Cardiac fibroblast (primary cell): ENCODE measurements at regions not wholly inside any gene's neighbourhood (a gene's known extent, or its start where the extent isn't known, plus 50 kb on each side); places are given as distances from the start of the nearest gene placed in this dataset.
"Not testable (repeated sequence)": the region's sequence is repeated elsewhere in the genome, so short reads cannot be mapped to it uniquely, and the experiment has no call there.

ENCODE experiments used
- DNase-seq, 2 donors: peaks; one replicate each; pipeline versions ENCODE4 v3.0.0 to v3.0.0-alpha.2; 2010; ENCODE audit warnings: low read depth in 2 of 2
- H3K4me3 ChIP-seq, 2 donors: replicated peaks in 1 of 2; 1 replicate in 1 of 2; 2 replicates in 1 of 2; pipeline ENCODE4 v1.5.1; 2011; ENCODE audit warnings: low read depth in 2 of 2, low read length in 2 of 2, mild to moderate bottlenecking in 2 of 2, moderate library complexity in 1 of 2
- TF ChIP-seq, protein P1 (sequence below): IDR thresholded peaks from one replicate; pipeline ENCODE4 v1.5.1; 2011; ENCODE audit warnings: low read depth, mild to moderate bottlenecking, low read length, inconsistent platforms

DNA sequence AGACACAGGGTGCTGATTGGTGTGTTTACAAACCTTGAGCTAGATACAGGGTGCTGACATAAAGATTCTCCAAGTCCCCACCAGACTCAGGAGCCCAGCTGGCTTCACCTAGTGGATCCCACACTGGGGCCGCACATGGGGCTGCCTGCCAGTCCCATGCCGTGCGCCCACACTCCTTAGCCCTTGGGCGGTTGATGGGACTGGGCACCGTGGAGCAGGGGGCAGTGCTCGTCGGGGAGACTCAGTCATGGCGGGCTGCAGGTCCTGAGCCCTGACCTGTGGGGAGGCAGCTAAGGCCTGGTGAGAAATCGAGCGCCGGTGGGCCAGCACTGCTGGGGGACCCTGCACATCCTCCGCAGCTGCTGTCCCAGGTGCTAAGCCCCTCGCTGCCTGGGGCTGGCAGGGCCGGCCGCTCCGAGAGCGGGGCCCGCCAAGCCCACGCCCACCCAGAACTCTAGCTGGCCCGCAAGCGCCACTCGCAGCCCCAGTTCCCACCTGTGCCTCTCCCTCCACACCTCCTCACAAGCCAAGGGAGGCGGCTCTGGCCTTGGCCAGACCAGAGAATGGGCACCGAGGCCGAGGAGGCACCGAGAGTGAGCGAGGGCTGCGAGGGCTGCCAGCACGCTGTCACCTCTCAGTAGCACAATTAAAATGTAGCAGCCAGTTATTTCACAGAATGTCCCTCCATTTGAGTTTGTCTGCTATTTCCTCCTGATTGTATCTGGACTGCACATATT, 76.1 kb upstream of the PNPLA4 start:
- no peak for DNase-seq
- TF ChIP-seq, protein P1, sequence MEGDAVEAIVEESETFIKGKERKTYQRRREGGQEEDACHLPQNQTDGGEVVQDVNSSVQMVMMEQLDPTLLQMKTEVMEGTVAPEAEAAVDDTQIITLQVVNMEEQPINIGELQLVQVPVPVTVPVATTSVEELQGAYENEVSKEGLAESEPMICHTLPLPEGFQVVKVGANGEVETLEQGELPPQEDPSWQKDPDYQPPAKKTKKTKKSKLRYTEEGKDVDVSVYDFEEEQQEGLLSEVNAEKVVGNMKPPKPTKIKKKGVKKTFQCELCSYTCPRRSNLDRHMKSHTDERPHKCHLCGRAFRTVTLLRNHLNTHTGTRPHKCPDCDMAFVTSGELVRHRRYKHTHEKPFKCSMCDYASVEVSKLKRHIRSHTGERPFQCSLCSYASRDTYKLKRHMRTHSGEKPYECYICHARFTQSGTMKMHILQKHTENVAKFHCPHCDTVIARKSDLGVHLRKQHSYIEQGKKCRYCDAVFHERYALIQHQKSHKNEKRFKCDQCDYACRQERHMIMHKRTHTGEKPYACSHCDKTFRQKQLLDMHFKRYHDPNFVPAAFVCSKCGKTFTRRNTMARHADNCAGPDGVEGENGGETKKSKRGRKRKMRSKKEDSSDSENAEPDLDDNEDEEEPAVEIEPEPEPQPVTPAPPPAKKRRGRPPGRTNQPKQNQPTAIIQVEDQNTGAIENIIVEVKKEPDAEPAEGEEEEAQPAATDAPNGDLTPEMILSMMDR, result no peak
- H3K4me3 ChIP-seq, result no peak overlapping the region

DNA sequence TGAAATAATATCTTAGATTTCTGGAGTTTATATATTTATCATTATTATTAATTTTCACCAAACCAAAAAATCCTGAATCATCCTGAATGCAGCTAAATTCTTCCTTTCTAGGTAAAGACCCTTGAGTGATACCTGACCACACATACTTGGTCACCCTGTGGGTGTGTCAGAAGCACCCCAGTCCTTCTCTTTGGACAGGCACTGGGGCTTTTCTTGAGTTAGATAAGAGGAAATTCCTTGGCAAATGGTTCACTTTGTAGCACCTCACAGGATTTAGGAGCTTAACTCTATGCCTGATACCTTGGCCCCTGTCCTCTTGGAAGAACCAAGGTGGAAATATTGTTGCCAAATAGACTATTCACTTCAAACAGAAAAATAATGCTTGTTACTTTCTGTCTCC, 69.6 kb upstream of the PNPLA4 start:
- H3K4me3 ChIP-seq, result no peak overlapping the region
- TF ChIP-seq, protein P1, result no peak
- no peak for DNase-seq

DNA sequence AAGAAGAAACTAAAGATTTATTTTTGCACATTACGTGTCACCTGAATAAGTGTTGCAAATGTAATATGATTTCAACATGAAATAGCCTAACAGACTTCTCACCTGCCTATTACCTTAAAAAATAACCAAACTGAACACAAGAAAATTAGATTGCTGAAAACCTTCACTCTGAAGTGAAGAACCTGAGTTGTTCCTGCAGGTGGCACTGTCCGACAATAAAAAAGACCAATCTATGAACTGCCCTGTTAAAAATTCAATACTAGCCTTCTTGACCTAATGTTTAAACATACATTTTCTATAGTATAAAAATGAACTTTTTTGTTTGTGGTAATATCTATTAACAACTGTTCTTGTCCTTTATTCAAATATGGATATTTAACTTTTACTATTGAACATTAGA, 69.2 kb upstream of the PNPLA4 start:
- TF ChIP-seq, protein P1, result peak; percentile 14
- H3K4me3 ChIP-seq, result no peak overlapping the region
- DNase-seq, result peak; percentile 46 to 51

DNA sequence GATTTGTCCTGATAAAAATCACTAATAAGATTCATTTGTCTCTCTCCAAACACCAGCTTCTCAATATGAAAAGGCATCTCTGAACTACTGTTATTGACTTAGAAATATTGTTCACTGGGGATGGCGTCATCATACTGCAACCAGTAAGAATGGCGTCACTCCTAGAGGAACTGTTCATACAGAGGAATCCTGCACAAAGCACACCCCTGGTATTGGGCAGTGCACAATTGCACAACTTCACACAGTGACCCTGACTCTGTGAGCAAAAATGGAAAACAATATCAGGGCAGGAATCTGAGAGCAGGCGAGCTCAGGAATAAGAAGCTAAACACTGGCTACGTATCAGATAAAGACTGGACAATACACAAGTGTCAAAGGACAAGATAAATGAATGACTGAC, 66.7 kb upstream of the PNPLA4 start:
- no peak overlapping the region for H3K4me3 ChIP-seq
- no peak for DNase-seq
- TF ChIP-seq, protein P1, result no peak

DNA sequence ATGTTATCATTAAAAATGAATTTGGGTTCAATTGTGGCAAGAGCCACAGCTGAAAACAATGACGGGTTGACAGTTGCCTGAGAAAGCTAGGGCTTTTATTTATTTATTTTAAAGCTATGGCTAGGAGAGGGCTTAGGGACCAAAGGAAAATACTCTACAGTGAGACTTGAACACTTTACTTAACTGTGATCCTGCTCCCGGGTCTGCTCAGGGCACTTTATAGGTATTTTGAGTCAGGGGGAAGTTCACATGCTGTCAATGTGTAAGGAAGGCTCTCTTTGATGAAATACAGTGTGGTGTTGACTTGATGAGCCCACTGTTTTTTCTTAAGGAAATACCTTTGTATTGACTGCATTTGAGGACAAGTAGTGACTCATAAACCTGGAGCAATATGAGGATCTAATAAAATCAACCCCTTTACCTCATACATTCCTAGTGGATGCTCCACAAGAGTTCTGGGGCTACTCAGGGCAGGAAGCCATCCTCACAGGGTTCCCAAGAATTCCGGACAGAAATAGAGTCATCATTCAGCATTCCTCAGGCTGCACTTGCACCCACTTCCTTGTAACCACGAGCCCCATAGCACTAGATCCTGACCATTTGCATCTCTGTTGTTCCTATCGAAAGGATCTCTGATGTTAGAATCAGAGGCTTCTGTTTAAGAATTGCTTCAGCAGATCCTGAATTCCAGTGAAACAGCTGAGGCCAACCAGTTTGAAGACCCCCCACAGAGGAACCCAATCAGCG, 61.0 kb upstream of the PNPLA4 start:
- not testable (repeated sequence) for H3K4me3 ChIP-seq, DNase-seq

DNA sequence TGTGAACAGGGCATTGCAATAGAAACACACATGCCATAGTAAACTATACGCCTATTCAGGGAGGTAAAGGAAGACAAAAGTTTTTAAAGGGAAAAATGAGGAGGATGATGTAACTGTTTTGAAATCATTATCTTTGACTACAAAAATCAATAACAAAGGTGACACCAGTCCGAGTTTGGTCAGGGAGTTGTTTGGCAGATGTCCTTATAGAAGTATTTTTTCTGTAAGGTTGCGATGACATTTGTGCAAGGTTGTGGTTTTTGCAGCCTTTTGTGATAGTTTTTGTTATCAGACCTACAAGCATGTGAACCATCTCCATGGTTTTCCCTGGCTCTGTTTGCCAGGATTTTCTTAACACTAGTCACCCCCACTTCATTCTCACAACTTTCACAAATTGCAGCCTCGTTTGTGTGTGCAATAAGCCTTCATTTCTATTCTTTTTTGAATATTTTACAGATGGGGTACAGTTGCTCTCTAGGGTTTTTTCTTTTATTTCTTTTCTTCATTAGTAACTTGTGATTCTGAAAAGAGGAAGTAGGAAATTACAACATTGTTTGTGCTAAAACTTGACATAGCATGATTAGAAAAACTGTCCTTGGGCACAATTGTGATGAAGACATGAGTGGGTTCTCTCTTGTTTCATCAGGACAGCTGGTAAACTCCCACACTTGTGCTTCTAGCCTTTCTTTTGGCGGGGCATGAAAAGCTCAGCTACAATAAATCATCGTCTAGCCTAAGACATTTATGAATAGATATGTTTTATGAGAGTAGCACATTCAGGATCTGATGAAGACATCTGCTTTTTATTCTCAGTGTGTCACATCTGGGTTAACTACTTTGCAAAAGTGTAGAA, 60.2 kb upstream of the PNPLA4 start:
- DNase-seq, result no peak
- TF ChIP-seq, protein P1, result no peak

DNA sequence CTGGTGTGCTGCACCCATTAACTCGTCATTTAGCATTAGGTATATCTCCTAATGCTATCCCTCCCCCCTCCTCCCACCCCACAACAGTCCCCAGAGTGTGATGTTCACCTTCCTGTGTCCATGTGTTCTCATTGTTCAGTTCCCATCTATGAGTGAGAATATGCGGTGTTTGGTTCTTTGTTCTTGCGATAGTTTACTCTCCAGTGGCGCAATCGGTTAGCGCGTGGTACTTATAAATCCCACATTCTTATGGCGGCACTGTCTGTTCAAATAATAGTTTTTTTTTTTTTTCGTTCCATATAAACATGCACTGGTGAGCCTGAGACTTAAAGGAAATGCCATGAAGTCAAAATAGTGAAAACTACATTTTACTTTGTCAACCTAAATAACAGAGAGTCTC, 59.5 kb upstream of the PNPLA4 start:
- DNase-seq, H3K4me3 ChIP-seq: not testable (repeated sequence)

More for the DNA sequence above, 60.2 kb upstream of the PNPLA4 start:
- H3K4me3 ChIP-seq, result no peak overlapping the region
